ENCODE measurements at regions not wholly inside any gene's neighbourhood (a gene's known extent, or its start where the extent isn't known, plus 50 kb on each side); places are given as distances from the start of the nearest gene placed in this dataset.
A peak's percentile ranks its signal among the peaks of the same experiment; 100 is the strongest.

GRCh38 chrX:37287741-37288444, 61.3 kb upstream of the PRRG1 start:
- H3K4me1 ChIP-seq (ENCODE audit: control extremely low read depth in 1 of 4, control insufficient read depth in 4 of 4, insufficient read depth in 4 of 4, low read length in 3 of 4): no peaks in the 10 kb centered on the region
- no peak overlapping the region for H3K4me3 ChIP-seq (ENCODE audit: control insufficient read depth in 1 of 7, extremely low read depth in 1 of 7, insufficient read depth in 4 of 7, low read depth in 2 of 7, low read length in 6 of 7)
- CTCF ChIA-PET: no interaction called here
- WGBS (ENCODE audit: insufficient coverage): 89% methylated on average over 2 of the region's 5 CpGs
- no peaks in the 10 kb centered on the region for H3K36me3 ChIP-seq (ENCODE audit: control insufficient read depth in 4 of 4, insufficient read depth in 4 of 4, low read length in 3 of 4)
- peak in 2 of 3 donors; percentile 34 to 56 for DNase-seq
- H3K9me3 ChIP-seq (ENCODE audit: control extremely low read depth in 1 of 5, control insufficient read depth in 4 of 5, insufficient read depth in 2 of 5, low read depth in 1 of 5, low read length in 4 of 5): no peaks in the 10 kb centered on the region
- H3K27ac ChIP-seq (ENCODE audit: insufficient read depth in 1 of 2, low read depth in 1 of 2, low read length in 2 of 2, poor library complexity in 1 of 2, severe bottlenecking in 2 of 2): no peak overlapping the region
- no peaks in the 10 kb centered on the region for H3K27me3 ChIP-seq (replicated peaks in 2 of 5; ENCODE audit: control insufficient read depth in 4 of 5, insufficient read depth in 5 of 5, low read length in 4 of 5)
- POLR2A ChIA-PET: no interaction called here

GRCh38 chrX:37291924-37292323, 57.2 kb upstream of the PRRG1 start:
- H3K4me3 ChIP-seq (ENCODE audit: control insufficient read depth in 1 of 7, extremely low read depth in 1 of 7, insufficient read depth in 4 of 7, low read depth in 2 of 7, low read length in 6 of 7): no peak overlapping the region
- no peaks in the 10 kb centered on the region for H3K36me3 ChIP-seq (ENCODE audit: control insufficient read depth in 4 of 4, insufficient read depth in 4 of 4, low read length in 3 of 4)
- peaks cover 0 to 7% (median 0%) of the 10 kb centered on the region in 5 experiments for H3K9me3 ChIP-seq (ENCODE audit: control extremely low read depth in 1 of 5, control insufficient read depth in 4 of 5, insufficient read depth in 2 of 5, low read depth in 1 of 5, low read length in 4 of 5)
- no peaks in the 10 kb centered on the region for H3K4me1 ChIP-seq (ENCODE audit: control extremely low read depth in 1 of 4, control insufficient read depth in 4 of 4, insufficient read depth in 4 of 4, low read length in 3 of 4)
- CTCF ChIA-PET: no interaction called here
- no peak for DNase-seq
- no peak overlapping the region for H3K27ac ChIP-seq (ENCODE audit: insufficient read depth in 1 of 2, low read depth in 1 of 2, low read length in 2 of 2, poor library complexity in 1 of 2, severe bottlenecking in 2 of 2)
- POLR2A ChIA-PET: no interaction called here
- H3K27me3 ChIP-seq (replicated peaks in 2 of 5; ENCODE audit: control insufficient read depth in 4 of 5, insufficient read depth in 5 of 5, low read length in 4 of 5): no peaks in the 10 kb centered on the region
- WGBS (ENCODE audit: insufficient coverage): 50% methylated on average over 1 of the region's 1 CpG

Measured in common myeloid progenitor, CD34-positive (primary cell).